Spleen (tissue), 7 donors: ENCODE measurements at regions not wholly inside any gene's neighbourhood (a gene's known extent, or its start where the extent isn't known, plus 50 kb on each side); places are given as distances from the start of the nearest gene placed in this dataset.

Experiments
- CTCF ChIP-seq, 11 experiments: fragments of 200-600 bp in 7 of 11; fragments of 450-650 bp in 4 of 11; sonication (generic) in 4 of 11; IDR thresholded peaks in 8 of 11; conservative IDR thresholded peaks in 3 of 11; 1 replicate in 7 of 11; 2 replicates in 4 of 11; pipeline versions ENCODE4 v1.4.0 to v1.8.0; 2016 to 2021; ENCODE audit warnings: antibody characterized with exemption in 11 of 11, inconsistent platforms in 4 of 11, mild to moderate bottlenecking in 1 of 11
- POLR2A ChIP-seq, 3 donors: fragments of 450-650 bp; IDR thresholded peaks; one replicate each; pipeline ENCODE4 v1.5.1; 2017; ENCODE audit warnings: antibody characterized with exemption in 3 of 3, mild to moderate bottlenecking in 1 of 3
- POLR2AphosphoS5 ChIP-seq, 3 donors: sonication (generic); formaldehyde crosslinking; IDR thresholded peaks; one replicate each; pipeline ENCODE4 v1.5.1; 2017; ENCODE audit warnings: antibody characterized with exemption in 3 of 3
- donor health status: DM: no; HTN: no; CAD: no; lungs with moderate emphysema.
- donor health status: DM: no; HTN: no; CAD: no.
- donor health status: DM: no; HTN: no; CAD: no.

- no peak for TF ChIP-seq CTCF (IDR thresholded peaks at IDR 0.05 in 8 of 11, conservative IDR thresholded peaks at IDR 0.05 in 3 of 11)
- no peak for TF ChIP-seq POLR2AphosphoS5 (IDR thresholded peaks at IDR 0.05)
- no peak for TF ChIP-seq POLR2A (IDR thresholded peaks at IDR 0.05)
Measured at GRCh38 chr2:190763901-190764514, 115.1 kb downstream of the NAB1 start.
